ENCODE measurements at regions not wholly inside any gene's neighbourhood (a gene's known extent, or its start where the extent isn't known, plus 50 kb on each side); places are given as distances from the start of the nearest gene placed in this dataset.

GRCh38 chr22:49087716-49088601 lies 739.7 kb downstream of the BRD1 start:
- H3K4me3 ChIP-seq (ENCODE audit: low read depth, low read length), result no peak overlapping the region
- TF ChIP-seq CTCF (IDR thresholded peaks at IDR 0.05; ENCODE audit: low read depth, low read length, missing control alignments), result no peak
- DNase-seq (ENCODE audit: low read depth), result no peak

DNA sequence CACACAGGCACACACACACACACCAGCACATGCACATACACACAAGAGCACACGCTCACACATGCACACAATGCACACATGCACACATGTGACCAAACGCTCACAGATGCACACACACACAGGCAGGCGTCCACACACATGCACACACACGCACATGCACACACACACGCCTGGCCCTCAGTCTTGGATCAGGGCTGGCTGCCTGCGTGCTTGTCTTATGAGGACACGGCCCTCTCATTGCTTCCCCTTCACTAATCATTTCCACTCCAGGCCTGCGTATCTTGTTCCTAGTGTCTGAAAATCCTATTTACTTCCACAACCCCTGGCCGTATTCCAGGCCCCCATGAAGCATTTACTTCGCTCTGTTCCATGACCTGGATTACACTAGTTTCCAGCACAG lies 740.5 kb downstream of the BRD1 start:
- no peak for TF ChIP-seq CTCF (IDR thresholded peaks at IDR 0.05; ENCODE audit: low read depth, low read length, missing control alignments)
- no peak overlapping the region for H3K4me3 ChIP-seq (ENCODE audit: low read depth, low read length)
- DNase-seq (ENCODE audit: low read depth), result no peak

GRCh38 chr22:49086606-49087157 lies 741.0 kb downstream of the BRD1 start:
- DNase-seq (ENCODE audit: low read depth), result no peak
- TF ChIP-seq CTCF (IDR thresholded peaks at IDR 0.05; ENCODE audit: low read depth, low read length, missing control alignments), result no peak

DNA sequence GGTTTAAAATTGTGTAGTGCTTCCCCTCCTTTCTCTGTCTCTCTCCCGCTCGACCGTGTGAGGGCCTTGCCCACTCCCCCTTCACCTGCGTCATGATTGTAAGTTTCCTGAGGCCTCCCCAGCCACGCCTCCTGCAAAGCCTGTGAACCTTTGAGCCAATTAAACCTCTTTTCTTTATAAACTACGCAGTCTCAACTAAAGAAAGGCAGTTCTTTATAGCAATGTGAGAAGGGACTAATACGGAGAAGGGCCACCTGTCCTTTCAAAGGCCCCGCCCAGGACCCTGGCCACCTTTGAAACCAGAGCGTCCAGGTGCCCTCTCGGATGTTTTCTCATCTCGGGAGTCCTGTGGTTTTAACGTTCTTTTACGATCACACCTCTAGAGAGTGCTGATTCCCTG lies 741.5 kb downstream of the BRD1 start:
- DNase-seq (ENCODE audit: low read depth), result no peak
- H3K4me3 ChIP-seq (ENCODE audit: low read depth, low read length), result no peak overlapping the region
- no peak for TF ChIP-seq CTCF (IDR thresholded peaks at IDR 0.05; ENCODE audit: low read depth, low read length, missing control alignments)

More at GRCh38 chr22:49086606-49087157, 741.0 kb downstream of the BRD1 start:
- H3K4me3 ChIP-seq (ENCODE audit: low read depth, low read length), result no peak overlapping the region

- no peak overlapping the region for H3K4me3 ChIP-seq (ENCODE audit: low read depth, low read length)
- DNase-seq (ENCODE audit: low read depth), result no peak
- no peak for TF ChIP-seq CTCF (IDR thresholded peaks at IDR 0.05; ENCODE audit: low read depth, low read length, missing control alignments)
Observed at GRCh38 chr22:49084206-49084605, 743.5 kb downstream of the BRD1 start.

- no peak for DNase-seq (ENCODE audit: low read depth)
- TF ChIP-seq CTCF (IDR thresholded peaks at IDR 0.05; ENCODE audit: low read depth, low read length, missing control alignments), result no peak
- H3K4me3 ChIP-seq (ENCODE audit: low read depth, low read length), result no peak overlapping the region
Observed at GRCh38 chr22:49083607-49084006, 744.1 kb downstream of the BRD1 start.
